A673 (cell line): ENCODE measurements at regions not wholly inside any gene's neighbourhood (a gene's known extent, or its start where the extent isn't known, plus 50 kb on each side); places are given as distances from the start of the nearest gene placed in this dataset.

ENCODE experiments used
- BruUV-seq: library from RNA; stranded (reverse); fragments of 400-500 nt; replicated peaks from 2 replicates; lab custom pipeline; 2021; lab: Mats Ljungman, UMichigan
- CTCF ChIA-PET: fragments of 300-600 bp; sonication (Branson Sonifier 250); formaldehyde crosslinking; loops from one replicate; lab custom pipeline; 2022; ENCODE audit warnings: antibody characterized with exemption; lab: Charles Lee
- POLR2A ChIA-PET: fragments of 300-600 bp; sonication (Branson Sonifier 250); formaldehyde crosslinking; loops from one replicate; lab custom pipeline; 2022; ENCODE audit warnings: antibody characterized with exemption; ENCODE audit not compliant: low non-redundant PET; lab: Charles Lee
- DNase-seq: peaks from one replicate; pipeline ENCODE4 v3.0.0-alpha.2; 2015; ENCODE audit warnings: low spot score
- H3K27ac ChIP-seq: fragments of 200-600 bp; sonication (generic); 2 replicates; pipeline ENCODE4 v1.5.1; 2016; ENCODE audit warnings: mixed run types, low read depth, mild to moderate bottlenecking, mixed read lengths, antibody characterized with exemption, low read length; ENCODE audit not compliant: poor library complexity, severe bottlenecking
- H3K27me3 ChIP-seq: fragments of 200-600 bp; sonication (generic); replicated peaks from 2 replicates; pipeline ENCODE4 v1.6.1; 2017; ENCODE audit warnings: mixed run types, low read depth, mild to moderate bottlenecking, mixed read lengths, antibody characterized with exemption, low read length; ENCODE audit not compliant: insufficient read depth, poor library complexity
- H3K36me3 ChIP-seq: fragments of 200-600 bp; sonication (generic); 2 replicates; pipeline ENCODE4 v1.6.1; 2016; ENCODE audit warnings: mixed run types, mild to moderate bottlenecking, mixed read lengths, antibody characterized with exemption, low read length; ENCODE audit not compliant: insufficient read depth, poor library complexity, severe bottlenecking
- H3K4me1 ChIP-seq: fragments of 200-600 bp; sonication (generic); 2 replicates; pipeline ENCODE4 v1.6.1; 2017; ENCODE audit warnings: mixed run types, mild to moderate bottlenecking, mixed read lengths, antibody characterized with exemption, low read length; ENCODE audit not compliant: insufficient read depth, poor library complexity, severe bottlenecking
- H3K4me3 ChIP-seq: fragments of 200-600 bp; sonication (generic); 2 replicates; pipeline ENCODE4 v1.5.1; 2016; ENCODE audit warnings: low read depth, mixed run types, mild to moderate bottlenecking, mixed read lengths, low read length; ENCODE audit not compliant: poor library complexity, severe bottlenecking
- H3K9me3 ChIP-seq: fragments of 200-600 bp; sonication (generic); 2 replicates; pipeline ENCODE4 v1.6.1; 2016; ENCODE audit warnings: mixed run types, low read depth, mild to moderate bottlenecking, mixed read lengths, antibody characterized with exemption, low read length; ENCODE audit not compliant: poor library complexity, severe bottlenecking
- CTCF ChIP-seq: fragments of 300-800, 200-600 bp; sonication (generic); conservative IDR thresholded peaks from 2 replicates; pipeline ENCODE4 v1.5.1; 2017; ENCODE audit warnings: low read depth, mild to moderate bottlenecking, antibody characterized with exemption, low read length, moderate library complexity, mixed read lengths
- EZH2 ChIP-seq: fragments of 200-600 bp; sonication (generic); IDR thresholded peaks from 2 replicates; pipeline ENCODE4 v1.6.1; 2017; ENCODE audit warnings: borderline replicate concordance, low read depth, mild to moderate bottlenecking, mixed read lengths, antibody characterized with exemption, low read length; ENCODE audit not compliant: poor library complexity, severe bottlenecking
- intact Hi-C: fragments of 100-400 bp; cut with micrococcal nuclease; formaldehyde crosslinking; loops from one replicate; pipeline ENCODE4 v1.10.0; 2022; ENCODE audit not compliant: unreplicated experiment

- TF ChIP-seq CTCF: no peak
- no peak for TF ChIP-seq EZH2
- H3K36me3 ChIP-seq: no peaks in the 10 kb centered on the region
- no peaks in the 10 kb centered on the region for H3K27me3 ChIP-seq
- H3K9me3 ChIP-seq: no peaks in the 10 kb centered on the region
- intact Hi-C loops: no loop called here
- CTCF ChIA-PET: no interaction called here
- no peak overlapping the region for H3K27ac ChIP-seq
- H3K4me1 ChIP-seq: no peaks in the 10 kb centered on the region
- POLR2A ChIA-PET: no interaction called here
- no peak for DNase-seq
- no TSS peak for BruUV-seq
- no peak overlapping the region for H3K4me3 ChIP-seq
Observed at GRCh38 chr1:208923456-208923855, 660.1 kb upstream of the CAMK1G start.

- Histone ChIP-seq H3K4me1 (no peaks in the 10 kb centered on the region), H3K36me3 (no peaks in the 10 kb centered on the region), H3K4me3 (no peak overlapping the region), H3K27ac (no peak overlapping the region), H3K9me3 (no peaks in the 10 kb centered on the region), H3K27me3 (no peaks in the 10 kb centered on the region)
- CTCF ChIA-PET: interaction anchor here (0.9 kb wide), 1 partner anchor 47 kb away, joined by 3 read pairs; no protein-coding TSS in a partner anchor
- POLR2A ChIA-PET: no interaction called here
- BruUV-seq: no TSS peak
- no peak for TF ChIP-seq EZH2
- TF ChIP-seq CTCF: no peak
- DNase-seq: no peak
- intact Hi-C loops: no loop called here
Observed at GRCh38 chr1:208923946-208924720, 659.4 kb upstream of the CAMK1G start.

- BruUV-seq: no TSS peak
- H3K4me3 ChIP-seq: no peak overlapping the region
- H3K36me3 ChIP-seq: no peaks in the 10 kb centered on the region
- H3K9me3 ChIP-seq: no peaks in the 10 kb centered on the region
- ChIA-PET POLR2A (no interaction called here), CTCF (interaction anchor here (0.9 kb wide), 1 partner anchor 48 kb away, joined by 3 read pairs; no protein-coding TSS in a partner anchor)
- H3K27ac ChIP-seq: no peak overlapping the region
- no peak for DNase-seq
- intact Hi-C loops: no loop called here
- H3K27me3 ChIP-seq: no peaks in the 10 kb centered on the region
- TF ChIP-seq CTCF (no peak), EZH2 (no peak)
- no peaks in the 10 kb centered on the region for H3K4me1 ChIP-seq
Observed at GRCh38 chr1:208924928-208925327, 658.6 kb upstream of the CAMK1G start.
